ENCODE measurements at regions not wholly inside any gene's neighbourhood (a gene's known extent, or its start where the extent isn't known, plus 50 kb on each side); places are given as distances from the start of the nearest gene placed in this dataset.
A peak's percentile ranks its signal among the peaks of the same experiment; 100 is the strongest.
"Not testable (repeated sequence)": the region's sequence is repeated elsewhere in the genome, so short reads cannot be mapped to it uniquely, and the experiment has no call there.

- H3K4me3 Mint-ChIP-seq: no peak overlapping the region
- no peaks in the 10 kb centered on the region for H3K4me1 Mint-ChIP-seq
- no peaks in the 10 kb centered on the region for H3K27me3 Mint-ChIP-seq (ENCODE audit: low read depth)
- no peak overlapping the region for H3K27ac Mint-ChIP-seq (ENCODE audit: unreplicated experiment)
- H3K36me3 Mint-ChIP-seq (ENCODE audit: low read depth): no peaks in the 10 kb centered on the region
- DNase-seq (ENCODE audit: low read depth, low spot score): no peak
- TF ChIP-seq CTCF (conservative IDR thresholded peaks at IDR 0.05): no peak
- peaks cover 13% of the 10 kb centered on the region for H3K9me3 Mint-ChIP-seq
Observed at GRCh38 chr4:170386511-170386910, 296.8 kb upstream of the AADAT start.

GRCh38 chr4:170374770-170375169, 285.0 kb upstream of the AADAT start:
- no peak overlapping the region for H3K4me3 Mint-ChIP-seq
- no peaks in the 10 kb centered on the region for H3K27me3 Mint-ChIP-seq (ENCODE audit: low read depth)
- DNase-seq (ENCODE audit: low read depth, low spot score): no peak

GRCh38 chr4:170348945-170349344, 259.2 kb upstream of the AADAT start:
- peaks cover 4% of the 10 kb centered on the region for H3K9me3 Mint-ChIP-seq
- no peak overlapping the region for H3K27ac Mint-ChIP-seq (ENCODE audit: unreplicated experiment)
- no peaks in the 10 kb centered on the region for H3K36me3 Mint-ChIP-seq (ENCODE audit: low read depth)
- no peak for TF ChIP-seq CTCF (conservative IDR thresholded peaks at IDR 0.05)
- H3K4me1 Mint-ChIP-seq: no peaks in the 10 kb centered on the region
- DNase-seq (ENCODE audit: low read depth, low spot score): no peak
- H3K27me3 Mint-ChIP-seq (ENCODE audit: low read depth): peaks cover 2% of the 10 kb centered on the region
- H3K4me3 Mint-ChIP-seq: no peak overlapping the region

More at GRCh38 chr4:170374770-170375169, 285.0 kb upstream of the AADAT start:
- no peak overlapping the region for H3K27ac Mint-ChIP-seq (ENCODE audit: unreplicated experiment)
- no peaks in the 10 kb centered on the region for H3K4me1 Mint-ChIP-seq
- peak; percentile 61 for TF ChIP-seq CTCF (conservative IDR thresholded peaks at IDR 0.05)
- no peaks in the 10 kb centered on the region for H3K36me3 Mint-ChIP-seq (ENCODE audit: low read depth)
- peaks cover 17% of the 10 kb centered on the region for H3K9me3 Mint-ChIP-seq

- not testable (repeated sequence) for H3K36me3 Mint-ChIP-seq (ENCODE audit: low read depth); DNase-seq (ENCODE audit: low read depth, low spot score); H3K27me3 Mint-ChIP-seq (ENCODE audit: low read depth); H3K9me3 Mint-ChIP-seq; H3K27ac Mint-ChIP-seq (ENCODE audit: unreplicated experiment); H3K4me1 Mint-ChIP-seq; H3K4me3 Mint-ChIP-seq
Observed at GRCh38 chr4:170347191-170347590, 257.4 kb upstream of the AADAT start.

GRCh38 chr4:170339522-170339921, 249.8 kb upstream of the AADAT start:
- Mint-ChIP-seq H3K27ac (ENCODE audit: unreplicated experiment) (no peak overlapping the region), H3K36me3 (ENCODE audit: low read depth) (peaks cover 4% of the 10 kb centered on the region), H3K4me3 (no peak overlapping the region), H3K27me3 (ENCODE audit: low read depth) (no peaks in the 10 kb centered on the region), H3K9me3 (peaks cover 11% of the 10 kb centered on the region), H3K4me1 (no peaks in the 10 kb centered on the region)
- DNase-seq (ENCODE audit: low read depth, low spot score): no peak
- no peak for TF ChIP-seq CTCF (conservative IDR thresholded peaks at IDR 0.05)

GRCh38 chr4:170336238-170336775, 246.6 kb upstream of the AADAT start:
- Mint-ChIP-seq H3K4me3 (no peak overlapping the region), H3K36me3 (ENCODE audit: low read depth) (peaks cover 4% of the 10 kb centered on the region)
- TF ChIP-seq CTCF (conservative IDR thresholded peaks at IDR 0.05): no peak

More at GRCh38 chr4:170336238-170336775, 246.6 kb upstream of the AADAT start:
- no peak overlapping the region for H3K27ac Mint-ChIP-seq (ENCODE audit: unreplicated experiment)
- no peaks in the 10 kb centered on the region for H3K27me3 Mint-ChIP-seq (ENCODE audit: low read depth)
- no peaks in the 10 kb centered on the region for H3K4me1 Mint-ChIP-seq
- DNase-seq (ENCODE audit: low read depth, low spot score): no peak
- H3K9me3 Mint-ChIP-seq: peaks cover 7% of the 10 kb centered on the region
